ENCODE measurements at regions not wholly inside any gene's neighbourhood (a gene's known extent, or its start where the extent isn't known, plus 50 kb on each side); places are given as distances from the start of the nearest gene placed in this dataset.

GRCh38 chr10:44064317-44064716, 320.6 kb downstream of the CXCL12 start:
- no peak for TF ChIP-seq CTCF (IDR thresholded peaks at IDR 0.05; ENCODE audit: control extremely low read depth in 1 of 3, insufficient read depth in 1 of 3, low read depth in 1 of 3, low read length in 3 of 3)
- TF ChIP-seq POLR2A (IDR thresholded peaks at IDR 0.05; ENCODE audit: control extremely low read depth in 1 of 2, low read depth in 2 of 2, low read length in 2 of 2): no peak
- TF ChIP-seq, protein P1, sequence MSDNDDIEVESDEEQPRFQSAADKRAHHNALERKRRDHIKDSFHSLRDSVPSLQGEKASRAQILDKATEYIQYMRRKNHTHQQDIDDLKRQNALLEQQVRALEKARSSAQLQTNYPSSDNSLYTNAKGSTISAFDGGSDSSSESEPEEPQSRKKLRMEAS (IDR thresholded peaks at IDR 0.05): no peak
- TF ChIP-seq MAFK (IDR thresholded peaks at IDR 0.05; ENCODE audit: low read depth, low read length): no peak
- no peak for TF ChIP-seq TAF1 (IDR thresholded peaks at IDR 0.05; ENCODE audit: low read depth, low read length)
- no peak for TF ChIP-seq HDAC2 (IDR thresholded peaks at IDR 0.05; ENCODE audit: borderline replicate concordance in 1 of 2, low read depth in 2 of 2, low read length in 2 of 2)
- no peak for TF ChIP-seq SIN3A (conservative IDR thresholded peaks at IDR 0.05 in 1 of 2, IDR thresholded peaks at IDR 0.05 in 1 of 2; ENCODE audit: low read depth in 1 of 2, low read length in 2 of 2)
- TF ChIP-seq SAP30 (IDR thresholded peaks at IDR 0.05; ENCODE audit: insufficient read depth, insufficient replicate concordance, low read length): no peak
- TF ChIP-seq POU5F1 (IDR thresholded peaks at IDR 0.05; ENCODE audit: low read depth, low read length): no peak

Data from H1 (cell line).